ENCODE measurements at regions not wholly inside any gene's neighbourhood (a gene's known extent, or its start where the extent isn't known, plus 50 kb on each side); places are given as distances from the start of the nearest gene placed in this dataset.

GRCh38 chr10:4083509-4084003, 298.5 kb upstream of the KLF6 start:
- TF ChIP-seq CREB1 (IDR thresholded peaks at IDR 0.05; ENCODE audit: low read depth) = no peak
- TF ChIP-seq YY1 (IDR thresholded peaks at IDR 0.05; ENCODE audit: low read depth) = no peak
- no peak for TF ChIP-seq TEAD4 (IDR thresholded peaks at IDR 0.05)
- TF ChIP-seq EP300 (IDR thresholded peaks at IDR 0.05; ENCODE audit: borderline replicate concordance) = no peak
- no peak for TF ChIP-seq TCF12 (IDR thresholded peaks at IDR 0.05; ENCODE audit: low read depth)
- no peak for TF ChIP-seq USF1 (IDR thresholded peaks at IDR 0.05)
- no peak for TF ChIP-seq ZBTB7A (IDR thresholded peaks at IDR 0.05; ENCODE audit: low read depth)
- no peak for TF ChIP-seq REST (IDR thresholded peaks at IDR 0.05; ENCODE audit: low read depth)
- no peak for TF ChIP-seq NFIC (IDR thresholded peaks at IDR 0.05)
- TF ChIP-seq FOXM1 (IDR thresholded peaks at IDR 0.05; ENCODE audit: borderline replicate concordance, low read depth) = no peak
- TF ChIP-seq TAF1 (IDR thresholded peaks at IDR 0.05; ENCODE audit: low read depth) = no peak
- no peak for TF ChIP-seq EGR1 (IDR thresholded peaks at IDR 0.05)
- no peak for TF ChIP-seq RAD21 (IDR thresholded peaks at IDR 0.05; ENCODE audit: low read depth)
- TF ChIP-seq MAX (IDR thresholded peaks at IDR 0.05) = no peak

All from Ishikawa (cell line).